Activated CD8-positive, alpha-beta memory T cell treated with anti-CD3 and anti-CD28 coated beads, Interleukin-2, amount 50 U/mL, for 4 hours (primary cell): ENCODE measurements at regions not wholly inside any gene's neighbourhood (a gene's known extent, or its start where the extent isn't known, plus 50 kb on each side); places are given as distances from the start of the nearest gene placed in this dataset.

Experiments
- DNase-seq: peaks from one replicate; pipeline ENCODE4 v3.0.0-alpha.2; 2020

DNA sequence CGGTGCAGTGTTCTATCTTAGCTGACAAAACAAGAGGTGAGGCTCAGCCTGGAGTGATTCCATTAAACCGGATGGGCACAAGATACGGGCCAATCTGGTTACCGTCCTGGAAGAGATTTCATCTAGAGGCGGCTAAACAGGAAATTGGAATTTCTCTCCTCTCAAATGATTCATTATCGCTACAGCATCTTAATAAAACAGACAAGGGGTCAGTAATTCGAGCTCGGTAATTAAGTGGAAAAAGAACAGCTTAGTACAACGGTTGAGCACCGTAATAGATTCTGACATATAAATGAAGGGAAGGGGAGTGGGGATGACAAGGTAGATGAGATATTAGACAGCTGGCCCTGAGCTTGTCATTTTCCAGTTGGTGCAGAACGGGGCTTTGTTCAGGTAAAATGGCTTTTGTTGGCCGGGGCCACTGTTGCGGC lies 137.2 kb downstream of the EDN3 start:
- no peak for DNase-seq

DNA sequence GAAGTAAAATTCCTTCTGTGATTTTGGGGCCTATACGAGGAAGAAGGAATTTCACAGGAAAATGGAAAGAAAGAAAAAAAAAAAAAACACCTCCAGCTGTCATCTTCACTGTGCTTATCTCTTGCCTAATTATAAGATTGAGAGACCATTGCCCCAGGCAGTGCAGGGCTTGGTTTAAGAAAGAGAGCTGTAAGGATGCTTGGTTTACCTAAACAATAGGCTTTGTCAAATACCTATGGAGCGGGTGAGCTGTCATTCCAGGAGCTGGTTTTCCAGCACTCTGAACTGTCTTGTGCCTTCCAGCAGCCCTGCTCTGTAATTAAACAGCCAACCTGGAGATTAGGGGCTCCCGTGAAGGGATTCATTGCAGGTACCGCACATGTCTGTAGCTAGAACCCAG lies 137.8 kb downstream of the EDN3 start:
- no peak for DNase-seq

DNA sequence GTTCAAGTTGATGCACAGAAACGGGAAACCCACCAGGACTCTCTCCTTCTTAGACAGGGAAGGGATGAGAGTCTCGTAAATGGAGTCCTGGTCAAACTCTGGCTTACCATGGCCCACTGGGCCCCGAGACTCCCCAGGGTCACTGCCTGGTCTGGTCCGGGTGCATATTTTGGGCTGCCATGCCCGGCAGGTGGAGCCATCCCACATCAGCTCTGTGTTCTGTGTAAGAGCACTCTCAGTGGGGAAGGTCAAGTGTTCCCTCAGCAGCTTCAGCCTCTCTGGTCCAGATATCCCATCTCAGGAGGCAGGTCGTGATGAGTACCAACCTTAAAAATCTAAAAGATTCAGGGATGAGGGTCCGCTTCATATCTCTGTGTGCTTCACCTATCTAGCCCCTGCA lies 138.8 kb downstream of the EDN3 start:
- no peak for DNase-seq

DNA sequence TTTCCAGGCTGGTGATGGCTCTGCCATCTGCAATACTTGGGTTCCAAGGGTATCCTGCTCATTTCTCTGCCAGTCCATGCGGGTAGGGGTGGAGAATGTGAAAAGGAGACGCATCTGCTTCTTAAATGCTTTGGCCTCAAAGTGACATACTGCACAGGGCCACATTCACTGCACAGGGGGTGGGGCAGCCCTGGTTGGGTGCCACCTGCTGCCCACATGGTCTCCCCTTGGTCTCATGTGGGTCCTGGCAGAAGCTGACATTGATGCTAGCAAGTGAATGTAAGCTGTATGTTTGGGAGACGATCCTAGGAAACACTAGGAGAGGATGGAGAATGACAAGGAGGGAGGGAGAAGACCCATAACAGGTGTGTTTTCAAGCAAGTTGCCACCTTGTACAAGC lies 140.9 kb downstream of the EDN3 start:
- DNase-seq = no peak

DNA sequence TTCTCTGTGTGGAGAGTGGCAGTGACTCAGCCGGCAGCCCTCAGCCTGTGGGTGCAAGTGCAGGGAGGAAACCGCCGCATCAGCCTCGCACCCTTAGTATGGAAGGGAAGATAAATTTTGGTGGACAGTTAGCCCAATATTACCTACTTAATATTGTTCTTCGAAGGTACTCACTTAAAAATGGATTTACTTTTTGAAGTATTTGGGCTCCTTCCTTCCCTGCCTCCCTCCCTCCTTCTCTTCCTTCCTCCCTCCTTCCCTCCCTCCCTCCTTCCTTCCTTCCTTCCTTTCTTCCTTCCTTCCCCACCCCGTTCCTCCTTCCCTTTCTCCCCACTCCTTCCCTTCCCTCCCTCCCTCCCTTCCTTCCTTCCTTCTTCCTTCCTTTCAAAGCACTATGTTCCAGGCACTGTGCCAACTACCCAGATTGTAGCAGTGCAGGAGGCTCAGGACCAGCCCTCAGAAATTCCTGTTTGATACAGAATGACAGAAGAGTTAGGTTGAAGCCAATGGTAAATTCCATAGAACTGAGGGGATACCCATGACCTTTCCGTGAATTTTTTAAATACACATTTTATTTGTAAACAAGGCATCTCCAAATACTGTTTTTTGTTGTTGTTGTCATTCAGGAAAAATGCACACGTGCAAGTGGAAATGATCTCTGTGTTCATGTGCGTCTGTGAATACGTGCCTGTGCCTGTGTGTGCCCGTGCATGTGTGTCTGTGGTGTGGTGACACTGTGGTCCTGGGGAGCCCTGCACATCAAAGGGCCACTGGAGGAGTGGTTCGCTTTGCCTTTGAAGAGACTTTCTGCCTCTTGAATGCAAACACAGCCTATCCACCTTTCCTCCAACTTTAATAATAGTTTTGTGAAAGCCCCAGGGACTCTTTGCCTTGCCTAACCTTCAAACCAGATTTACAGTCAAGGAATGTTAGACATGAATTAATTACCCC lies 141.7 kb downstream of the EDN3 start:
- DNase-seq = no peak

DNA sequence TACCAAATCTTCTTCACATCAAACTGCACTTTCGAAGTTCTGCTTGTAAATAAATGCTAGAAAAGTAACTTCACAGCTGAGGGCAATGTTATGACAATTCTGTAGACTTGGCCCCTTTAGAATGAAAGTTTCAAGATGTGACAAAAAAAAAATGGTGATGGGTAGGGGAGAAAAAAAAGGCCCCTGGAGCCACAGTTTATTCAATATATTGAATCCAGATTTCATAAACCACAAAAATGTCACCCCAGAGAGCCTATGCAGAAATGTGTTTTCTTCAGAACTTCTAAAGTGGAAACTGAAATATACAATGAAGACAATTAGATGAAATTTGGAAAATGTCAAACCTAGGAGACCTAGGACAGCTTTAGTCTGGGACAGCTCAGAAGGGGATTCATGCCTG lies 143.1 kb downstream of the EDN3 start:
- DNase-seq = no peak

DNA sequence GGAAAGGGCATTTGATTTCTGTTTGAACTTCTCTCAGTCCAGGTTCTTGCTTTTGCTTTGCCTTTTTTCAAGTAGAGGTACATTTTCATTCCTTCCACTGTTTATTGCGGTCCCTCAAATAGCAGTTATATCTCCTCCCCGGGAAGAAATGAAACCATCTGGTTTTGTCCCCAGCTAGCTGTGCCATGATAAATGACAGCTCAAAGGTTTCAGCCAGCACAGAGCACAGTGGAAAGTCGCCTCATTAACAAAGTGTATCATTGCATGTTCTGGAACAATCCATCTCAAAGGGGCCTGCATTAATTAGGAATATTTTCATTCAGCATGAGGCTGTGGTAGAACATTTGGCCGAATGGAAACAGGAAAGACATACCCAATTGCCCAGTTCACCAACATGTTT lies 146.0 kb downstream of the EDN3 start:
- DNase-seq = no peak

DNA sequence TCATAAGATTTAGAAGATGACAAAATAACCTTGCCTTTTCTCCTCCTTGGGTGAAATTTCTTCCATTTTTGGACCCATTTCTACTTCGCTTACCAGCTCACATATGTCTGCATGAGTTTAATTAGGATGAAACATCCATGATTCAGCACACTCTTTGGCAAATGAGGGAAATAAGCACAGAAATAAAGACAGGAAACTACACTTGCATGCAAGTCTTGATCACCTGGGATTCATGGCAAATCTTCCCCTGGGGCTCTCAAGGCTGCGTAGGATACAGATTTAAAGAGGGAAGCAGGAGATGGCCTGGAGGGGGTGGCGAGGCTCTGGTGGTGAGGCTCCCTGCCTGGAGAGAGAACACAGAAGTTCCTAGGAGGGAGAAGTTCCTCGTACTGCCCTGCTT lies 147.8 kb downstream of the EDN3 start:
- DNase-seq = no peak

DNA sequence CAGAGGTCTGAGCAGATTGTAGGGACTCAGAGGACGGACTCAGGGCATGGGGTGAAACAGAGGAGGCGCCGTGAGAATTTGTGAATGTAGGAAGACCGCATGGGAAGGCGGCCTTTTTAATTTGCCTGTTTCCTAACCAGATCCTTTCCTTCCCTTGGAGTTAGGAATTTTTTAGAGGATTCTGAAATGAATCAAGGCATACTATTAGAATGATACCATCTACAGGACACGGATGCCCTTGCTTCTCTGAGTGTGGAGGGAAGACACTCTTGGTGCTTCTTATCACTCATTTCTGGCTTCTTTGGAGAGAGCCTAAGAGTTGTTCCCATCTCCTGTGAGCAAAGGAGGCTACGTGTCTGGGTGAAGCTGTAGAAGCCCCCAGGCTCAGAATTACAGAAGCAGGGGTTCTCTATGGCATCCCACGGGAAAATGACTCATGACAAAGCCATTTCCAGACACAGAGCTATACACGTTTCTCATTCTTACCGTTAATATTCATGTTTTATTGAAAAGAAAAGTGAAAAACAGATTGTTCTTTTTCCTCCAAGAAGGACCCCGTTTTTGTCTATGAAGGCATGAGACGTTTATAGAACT lies 148.5 kb downstream of the EDN3 start:
- DNase-seq = no peak

DNA sequence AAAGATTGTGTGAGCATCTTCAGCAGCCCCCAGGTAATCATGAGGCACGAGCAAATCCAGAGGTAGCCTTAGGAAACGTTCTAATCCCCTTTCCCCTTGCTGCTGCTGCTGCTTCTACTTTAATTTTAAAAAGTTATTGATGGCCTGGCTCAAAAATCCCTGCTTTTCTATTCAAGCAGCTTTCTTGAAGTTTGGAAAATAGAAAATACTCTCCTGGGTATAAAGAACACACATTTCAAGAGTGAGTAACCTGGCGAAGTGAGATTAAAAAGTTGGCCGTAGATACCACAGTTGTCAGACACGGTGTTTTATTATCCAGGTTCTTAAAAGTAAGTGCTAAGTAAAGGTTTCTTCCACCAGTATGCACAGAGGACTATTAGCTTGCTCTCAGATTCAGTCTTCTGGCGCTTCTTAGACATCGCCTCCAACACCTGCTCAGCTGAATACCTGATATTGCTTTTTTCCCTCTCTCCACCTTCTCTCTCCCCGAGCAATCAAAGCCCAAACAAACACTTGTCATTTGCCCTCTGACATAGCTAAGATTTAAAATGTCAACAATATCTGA lies 150.7 kb downstream of the EDN3 start:
- DNase-seq = no peak

DNA sequence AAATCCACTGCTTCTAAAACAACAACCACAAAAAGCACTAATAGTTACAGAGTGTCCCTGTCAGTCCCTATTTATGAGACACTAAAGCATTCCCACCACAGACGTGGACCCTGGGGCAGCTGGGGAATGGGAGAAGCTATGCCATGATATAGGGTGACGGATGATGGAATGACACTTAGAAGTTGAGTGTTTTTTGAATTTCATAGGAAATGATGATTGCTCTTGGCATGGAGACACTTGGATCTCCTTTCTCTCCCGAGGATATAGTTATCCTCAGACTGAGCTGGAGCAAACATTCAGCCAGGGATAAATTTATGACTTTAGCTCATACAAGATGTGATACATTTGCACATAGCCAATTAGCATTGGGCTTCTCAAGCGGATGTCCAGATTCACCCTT lies 151.2 kb downstream of the EDN3 start:
- DNase-seq = no peak

DNA sequence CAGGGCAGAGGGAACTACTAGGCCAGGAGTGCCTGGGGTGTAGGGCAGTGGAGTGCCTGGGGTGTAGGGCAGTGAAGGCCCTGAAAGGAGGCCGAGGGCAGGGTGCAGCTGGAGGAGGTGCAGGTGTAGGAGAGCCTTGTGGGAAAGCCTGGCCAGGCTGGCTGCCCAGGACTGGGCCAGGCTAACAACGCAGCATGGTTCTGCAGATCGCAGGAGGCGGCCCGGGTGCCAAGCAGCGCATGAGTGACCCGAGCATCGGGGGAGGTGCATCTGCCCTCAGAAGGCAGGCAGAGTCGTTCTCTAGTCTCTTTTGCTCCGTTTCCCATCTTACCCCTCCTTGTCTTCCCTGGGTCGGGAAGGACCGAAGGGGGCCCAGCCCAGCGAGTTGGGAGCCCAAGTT lies 151.5 kb upstream of the PHACTR3 start:
- no peak for DNase-seq

DNA sequence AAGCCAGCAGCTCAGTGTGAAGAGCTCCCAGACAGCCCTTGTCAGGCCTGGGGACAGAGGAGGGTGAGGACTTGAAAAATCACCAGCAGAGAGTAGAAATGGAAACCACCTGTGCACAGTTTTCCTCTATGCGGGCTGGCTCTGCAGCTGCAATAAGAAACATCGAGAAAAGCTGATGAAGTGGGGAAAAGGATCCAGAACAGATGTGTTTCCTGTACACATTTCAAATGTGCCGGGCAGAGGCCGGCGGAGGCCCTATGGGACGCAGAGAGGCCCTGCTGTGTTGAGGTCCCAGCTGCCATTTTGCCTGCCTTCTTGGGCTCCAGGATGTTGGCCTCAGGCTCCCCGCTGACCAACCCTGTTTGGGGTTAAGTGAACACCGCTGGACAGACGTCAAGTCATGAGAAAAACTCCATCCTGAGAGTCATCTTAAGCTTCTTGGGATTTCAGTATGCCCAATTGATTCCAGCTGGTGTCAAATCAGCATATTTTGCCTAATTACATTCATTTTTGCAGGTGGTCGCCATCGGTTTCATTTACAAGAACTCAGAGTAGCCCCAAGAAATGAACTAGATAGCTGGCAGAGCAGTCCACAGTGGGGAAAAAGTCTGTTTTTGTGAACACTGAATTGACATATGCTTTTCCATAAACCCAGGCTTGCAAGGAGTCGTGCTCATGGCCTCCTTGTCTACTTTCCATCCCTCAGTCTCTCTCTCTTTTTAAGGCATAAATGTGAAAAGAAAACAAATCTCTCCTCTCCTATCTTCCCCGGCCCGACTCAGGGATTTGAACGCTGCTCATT lies 150.4 kb upstream of the PHACTR3 start:
- DNase-seq = no peak

DNA sequence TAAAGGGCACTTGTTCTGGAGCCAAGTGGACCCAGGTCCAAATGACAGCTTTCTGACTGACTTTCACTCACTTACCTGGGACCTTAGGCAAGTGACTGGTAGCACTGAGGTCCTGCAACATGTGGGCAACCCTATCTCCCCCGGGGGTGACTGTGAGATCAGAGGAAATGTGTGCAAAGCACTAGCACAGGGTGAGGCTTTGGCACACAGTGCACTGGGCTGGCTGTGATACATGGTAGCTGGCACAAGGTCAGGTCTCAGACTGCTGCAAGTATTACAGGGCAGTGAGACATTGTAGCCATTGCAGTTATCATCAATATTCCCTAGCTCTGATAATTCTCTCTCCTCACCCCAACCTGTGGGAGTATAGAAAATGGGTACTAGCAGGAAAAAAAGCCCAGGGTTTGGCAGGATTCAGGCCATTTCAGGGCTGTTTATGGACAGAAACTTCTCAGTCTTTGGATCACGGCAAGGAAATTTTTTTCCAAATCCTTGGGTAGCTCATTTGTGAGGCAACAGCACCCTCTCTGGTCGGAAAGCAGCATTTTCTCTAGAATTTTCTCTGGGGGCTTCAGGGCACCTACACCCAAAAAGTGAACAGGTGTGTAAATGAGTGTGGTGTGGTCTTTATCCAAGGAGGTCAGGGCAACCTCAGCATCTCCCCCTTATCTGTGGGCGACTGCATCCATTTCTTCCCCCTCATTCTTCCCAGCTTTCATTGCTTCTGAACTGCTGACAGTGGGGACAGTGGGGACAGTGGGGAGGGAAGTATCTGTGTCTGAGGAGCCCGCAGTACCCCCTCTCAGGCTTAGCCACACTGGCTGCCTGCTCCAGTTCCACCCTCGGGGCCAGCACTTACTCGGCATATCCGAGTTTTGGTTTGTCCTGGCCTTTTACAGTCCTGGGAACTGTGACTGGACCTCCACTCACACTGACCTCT lies 148.7 kb upstream of the PHACTR3 start:
- no peak for DNase-seq

DNA sequence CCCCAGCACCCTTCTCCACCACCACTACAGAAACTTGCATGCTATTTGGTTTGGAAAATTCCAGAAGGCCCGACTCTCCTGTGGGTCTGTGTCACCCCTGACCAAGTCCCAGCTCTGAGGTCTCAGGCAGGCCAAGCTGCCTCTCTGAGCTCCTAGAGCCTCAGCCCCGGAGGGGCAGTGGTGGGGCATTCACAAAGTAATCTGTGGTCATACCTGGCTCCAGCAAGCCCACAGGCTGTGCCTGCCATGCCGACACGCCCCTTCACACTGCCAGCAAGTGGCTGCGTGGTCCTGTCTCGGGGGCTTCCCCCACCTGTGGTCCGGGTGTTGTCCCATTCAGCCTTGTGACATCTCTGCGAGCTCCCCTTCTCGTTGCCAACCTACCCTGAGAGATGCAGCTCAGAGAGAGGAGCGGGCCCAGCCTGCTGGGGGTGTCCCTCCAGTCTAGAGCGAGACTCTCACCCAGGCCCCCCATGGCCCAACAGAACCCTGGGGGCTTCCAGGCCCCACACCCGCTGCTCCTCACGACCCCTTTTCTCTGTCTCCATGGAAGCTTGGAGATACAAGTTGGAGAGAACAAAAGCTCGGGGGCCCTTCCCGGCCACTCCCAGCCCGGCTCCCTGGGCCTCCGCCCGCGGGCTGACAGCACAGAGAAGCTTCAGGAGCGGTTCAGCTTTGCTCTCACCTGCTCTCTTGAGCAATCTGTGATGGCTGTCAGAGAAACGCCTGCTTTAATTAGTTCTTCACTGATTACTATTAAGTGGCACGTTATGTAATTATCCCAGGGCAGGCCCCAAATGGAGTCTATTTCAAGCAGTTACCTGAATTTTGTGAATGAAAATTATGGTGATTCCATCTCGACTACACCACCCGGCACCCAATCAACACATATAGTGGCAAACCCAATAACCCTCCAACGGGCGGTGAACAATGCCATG lies 147.7 kb upstream of the PHACTR3 start:
- DNase-seq = no peak

DNA sequence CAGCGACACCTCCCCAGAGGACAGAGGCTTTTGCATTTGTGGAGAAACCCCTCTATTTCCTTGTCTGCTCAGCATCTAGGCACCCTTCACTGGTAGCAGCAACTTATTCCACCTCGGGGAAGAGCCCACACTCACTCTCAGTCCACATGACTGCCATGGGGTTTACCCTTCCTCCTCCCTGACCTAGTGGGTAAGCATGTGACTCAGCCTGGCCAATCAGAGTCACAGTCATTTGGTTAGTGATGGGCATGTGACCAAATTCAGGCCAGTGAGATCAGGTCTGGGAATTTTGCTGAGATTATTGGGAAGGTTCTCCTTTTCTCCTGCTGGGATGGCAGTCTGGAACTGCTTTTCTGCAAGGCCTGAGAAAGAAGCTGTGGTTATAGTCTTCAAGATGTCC lies 145.7 kb upstream of the PHACTR3 start:
- no peak for DNase-seq

DNA sequence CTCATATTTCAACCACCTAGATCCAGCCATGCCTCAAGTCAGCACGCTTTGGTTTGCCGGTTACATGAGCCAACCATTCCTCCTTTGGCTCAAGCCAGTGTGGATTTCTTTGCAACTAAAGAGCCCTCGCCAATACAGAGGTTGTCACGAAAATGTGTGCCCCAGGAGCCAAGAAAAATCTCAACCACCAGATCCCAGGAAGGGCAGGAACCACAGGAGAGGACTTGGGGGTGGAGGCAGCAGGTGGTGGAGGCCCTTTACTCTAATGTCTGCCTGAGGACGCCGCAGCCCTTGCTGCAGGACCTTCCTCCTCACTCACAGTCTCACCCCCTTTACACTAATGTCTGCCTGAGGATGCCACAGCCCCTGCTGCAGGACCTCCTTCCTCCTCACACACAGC lies 144.8 kb upstream of the PHACTR3 start:
- DNase-seq = no peak

DNA sequence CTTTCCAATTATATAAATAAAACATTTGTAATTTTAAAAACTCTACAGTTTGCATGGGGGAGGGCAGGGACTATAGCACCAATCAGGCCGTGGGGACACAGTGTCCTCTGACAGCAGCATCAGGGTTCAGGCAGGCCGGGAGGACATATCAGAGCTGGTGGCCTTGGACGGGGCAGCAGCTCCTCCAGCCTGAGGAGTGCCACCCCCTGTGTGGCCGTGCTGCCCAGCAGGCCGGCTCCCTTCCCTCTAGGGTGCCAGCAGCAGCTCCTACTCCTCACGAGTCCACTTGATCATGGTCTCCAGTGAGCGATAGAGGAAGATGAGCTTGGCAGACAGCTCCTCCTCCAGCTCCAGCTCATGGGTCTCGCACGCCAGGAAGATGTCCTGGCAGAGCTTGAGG lies 144.0 kb upstream of the PHACTR3 start:
- no peak for DNase-seq

DNA sequence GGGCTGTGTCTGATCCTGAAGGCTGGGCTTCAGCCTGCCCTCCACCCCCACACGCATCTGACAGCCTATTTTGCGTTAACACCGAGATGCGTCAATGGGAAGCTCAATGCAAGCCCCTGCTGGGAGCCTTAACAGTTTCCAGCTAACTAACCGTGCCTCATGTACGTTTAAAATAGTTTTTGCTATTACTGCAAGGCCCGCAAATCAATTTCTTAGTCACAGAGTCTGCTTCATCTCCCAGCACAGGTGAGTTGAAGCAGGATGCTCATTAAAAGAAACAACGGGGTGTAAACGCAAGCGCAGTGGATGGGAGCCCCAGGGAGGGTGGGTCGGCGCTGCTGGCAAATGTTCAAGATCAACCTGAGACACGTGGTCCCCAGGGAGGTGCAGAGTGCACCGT lies 142.8 kb upstream of the PHACTR3 start:
- no peak for DNase-seq

DNA sequence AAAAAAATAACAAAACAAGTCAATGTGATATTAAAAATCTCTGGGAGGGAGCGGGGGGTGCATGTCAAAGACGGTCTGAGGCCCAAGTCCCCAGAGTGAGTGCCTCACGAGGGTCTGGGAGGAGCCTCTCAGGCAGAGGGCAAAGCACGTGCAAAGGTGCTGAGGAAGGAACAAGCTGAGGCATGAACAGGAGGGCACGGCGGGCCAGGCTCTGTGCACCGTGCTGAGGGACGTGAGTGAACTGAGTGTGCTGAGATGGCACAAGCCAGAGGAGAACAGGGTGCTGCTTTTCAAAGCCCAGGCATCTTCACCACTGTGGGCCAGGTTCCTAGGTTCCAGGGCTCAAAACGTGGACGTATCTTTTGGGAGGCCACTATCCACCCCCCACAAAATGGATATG lies 142.1 kb upstream of the PHACTR3 start:
- no peak for DNase-seq

DNA sequence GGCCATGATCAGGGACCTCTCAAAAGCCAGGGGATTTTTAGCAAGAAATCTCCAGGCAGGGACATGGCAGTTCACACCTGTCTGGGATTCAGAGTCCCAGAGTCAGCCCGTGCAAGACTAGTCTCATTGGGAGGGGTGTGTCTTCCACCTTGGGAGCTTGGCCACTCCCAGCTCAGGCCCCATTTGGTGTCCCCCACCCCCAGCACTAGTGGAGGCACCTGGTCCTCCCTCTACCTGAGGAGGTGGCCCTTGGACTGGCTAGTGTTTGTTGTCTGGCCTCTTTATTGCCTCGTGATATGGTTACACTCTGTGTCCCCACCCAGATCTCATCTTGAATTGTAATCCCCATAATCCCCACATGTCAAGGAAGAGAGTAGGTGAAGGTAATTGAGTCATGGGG lies 140.8 kb upstream of the PHACTR3 start:
- DNase-seq = no peak
